ENCODE measurements at regions not wholly inside any gene's neighbourhood (a gene's known extent, or its start where the extent isn't known, plus 50 kb on each side); places are given as distances from the start of the nearest gene placed in this dataset.

DNA sequence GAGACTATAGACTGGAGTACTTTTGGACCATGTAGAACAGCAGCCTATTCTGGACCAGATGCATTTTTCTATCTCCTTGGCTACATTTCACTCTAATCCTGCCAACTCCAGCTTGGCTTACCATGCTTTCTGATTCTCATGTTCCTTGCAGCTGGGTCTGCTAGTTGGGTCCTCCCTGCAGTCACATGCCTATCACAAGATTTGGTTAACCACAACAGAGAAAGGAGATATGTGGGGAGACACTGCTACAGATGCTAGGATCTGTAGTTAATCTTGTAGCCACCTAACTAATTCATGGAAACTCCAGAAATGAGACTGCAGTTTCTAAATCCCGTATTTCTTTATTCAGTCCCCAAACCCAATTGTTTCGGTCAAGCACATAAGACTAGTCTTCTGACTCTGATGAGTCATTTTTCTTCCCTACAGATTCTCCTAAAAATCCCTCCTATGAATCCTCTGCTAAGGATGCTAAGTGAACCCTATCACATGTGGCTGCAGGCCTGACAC is 410.6 kb downstream of the DAD1 start:
- no peak for TF ChIP-seq CTCF (conservative IDR thresholded peaks at IDR 0.05; ENCODE audit: low read length)
- TF ChIP-seq EZH2phosphoT487 (IDR thresholded peaks at IDR 0.05; ENCODE audit: borderline replicate concordance), result no peak

Data from Loucy (cell line).